KMS-11 (cell line): ENCODE measurements at regions not wholly inside any gene's neighbourhood (a gene's known extent, or its start where the extent isn't known, plus 50 kb on each side); places are given as distances from the start of the nearest gene placed in this dataset.

Source experiments
- H2AFZ ChIP-seq: fragments of 200-600 bp; sonication (generic); 2 replicates; pipeline ENCODE4 v1.6.1; 2016; ENCODE audit warnings: antibody characterized with exemption, mixed run types, low read depth
- H3K27ac ChIP-seq: fragments of 200-600 bp; sonication (generic); 2 replicates; pipeline ENCODE4 v1.6.1; 2016; ENCODE audit warnings: mild to moderate bottlenecking, mixed run types
- H3K27me3 ChIP-seq: fragments of 200-600 bp; sonication (generic); 2 replicates; pipeline ENCODE4 v1.6.1; 2017; ENCODE audit warnings: mild to moderate bottlenecking, low read depth, mixed run types, moderate library complexity; ENCODE audit not compliant: insufficient read depth
- H3K36me3 ChIP-seq: fragments of 200-600 bp; sonication (generic); 2 replicates; pipeline ENCODE4 v1.6.1; 2017; ENCODE audit warnings: mild to moderate bottlenecking, mixed run types; ENCODE audit not compliant: insufficient read depth
- H3K4me1 ChIP-seq: fragments of 200-600 bp; sonication (generic); 2 replicates; pipeline ENCODE4 v1.6.1; 2016; ENCODE audit warnings: mild to moderate bottlenecking, low read depth, mixed run types; ENCODE audit not compliant: poor library complexity, severe bottlenecking
- H3K4me2 ChIP-seq: fragments of 200-600 bp; sonication (generic); 2 replicates; pipeline ENCODE4 v1.7.0; 2016; ENCODE audit warnings: mild to moderate bottlenecking, mixed run types
- H3K4me3 ChIP-seq: fragments of 200-600 bp; sonication (generic); IDR thresholded peaks from 2 replicates; pipeline ENCODE4 v1.6.1; 2017; ENCODE audit warnings: low read depth, low read length, mixed read lengths; ENCODE audit not compliant: insufficient read depth
- H3K79me2 ChIP-seq: fragments of 200-600 bp; sonication (generic); 2 replicates; pipeline ENCODE4 v1.6.1; 2016; ENCODE audit warnings: low read depth, mixed run types; ENCODE audit not compliant: insufficient read depth
- H3K9ac ChIP-seq: fragments of 200-600 bp; sonication (generic); 2 replicates; pipeline ENCODE4 v1.6.1; 2016; ENCODE audit warnings: mild to moderate bottlenecking, mixed run types
- H4K20me1 ChIP-seq: fragments of 200-600 bp; sonication (generic); 2 replicates; pipeline ENCODE4 v1.6.1; 2016; ENCODE audit warnings: mild to moderate bottlenecking, mixed run types; ENCODE audit not compliant: insufficient read depth
- TF ChIP-seq, protein P1 (sequence below): fragments of 200-600 bp; sonication (generic); conservative IDR thresholded peaks from 2 replicates; pipeline ENCODE4 v1.6.1; 2017; ENCODE audit warnings: low read depth, mild to moderate bottlenecking, antibody characterized with exemption, low read length, moderate library complexity, mixed read lengths

DNA sequence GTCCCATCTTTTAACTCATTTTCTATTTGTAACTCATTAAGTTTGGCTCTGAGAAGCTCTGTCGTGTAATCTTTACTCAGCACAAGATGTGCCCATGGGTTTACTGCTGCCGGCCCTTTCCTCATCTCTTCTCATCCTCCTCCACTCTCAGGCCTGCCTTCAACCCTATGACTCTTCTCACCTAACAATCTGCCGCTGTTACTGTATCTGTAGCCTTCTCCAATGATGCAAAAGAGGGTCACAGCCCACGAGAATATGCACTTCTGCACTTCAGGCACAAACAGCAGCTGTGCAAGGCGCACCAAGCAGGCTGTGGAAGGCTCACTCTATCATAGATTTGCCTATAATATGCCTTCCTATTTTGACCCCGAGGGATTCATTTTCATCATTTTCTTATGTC lies 546.5 kb upstream of the GALNTL6 start:
- H2AFZ ChIP-seq = no peak overlapping the region
- no peaks in the 10 kb centered on the region for H3K36me3 ChIP-seq
- H3K79me2 ChIP-seq = no peaks in the 10 kb centered on the region
- H3K9ac ChIP-seq = no peak overlapping the region
- H3K27ac ChIP-seq = no peak overlapping the region
- peaks cover 12% of the 10 kb centered on the region for H3K4me1 ChIP-seq
- TF ChIP-seq, protein P1, sequence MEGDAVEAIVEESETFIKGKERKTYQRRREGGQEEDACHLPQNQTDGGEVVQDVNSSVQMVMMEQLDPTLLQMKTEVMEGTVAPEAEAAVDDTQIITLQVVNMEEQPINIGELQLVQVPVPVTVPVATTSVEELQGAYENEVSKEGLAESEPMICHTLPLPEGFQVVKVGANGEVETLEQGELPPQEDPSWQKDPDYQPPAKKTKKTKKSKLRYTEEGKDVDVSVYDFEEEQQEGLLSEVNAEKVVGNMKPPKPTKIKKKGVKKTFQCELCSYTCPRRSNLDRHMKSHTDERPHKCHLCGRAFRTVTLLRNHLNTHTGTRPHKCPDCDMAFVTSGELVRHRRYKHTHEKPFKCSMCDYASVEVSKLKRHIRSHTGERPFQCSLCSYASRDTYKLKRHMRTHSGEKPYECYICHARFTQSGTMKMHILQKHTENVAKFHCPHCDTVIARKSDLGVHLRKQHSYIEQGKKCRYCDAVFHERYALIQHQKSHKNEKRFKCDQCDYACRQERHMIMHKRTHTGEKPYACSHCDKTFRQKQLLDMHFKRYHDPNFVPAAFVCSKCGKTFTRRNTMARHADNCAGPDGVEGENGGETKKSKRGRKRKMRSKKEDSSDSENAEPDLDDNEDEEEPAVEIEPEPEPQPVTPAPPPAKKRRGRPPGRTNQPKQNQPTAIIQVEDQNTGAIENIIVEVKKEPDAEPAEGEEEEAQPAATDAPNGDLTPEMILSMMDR = no peak
- H3K27me3 ChIP-seq = no peaks in the 10 kb centered on the region
- H4K20me1 ChIP-seq = no peaks in the 10 kb centered on the region
- no peak overlapping the region for H3K4me2 ChIP-seq
- no peak overlapping the region for H3K4me3 ChIP-seq

DNA sequence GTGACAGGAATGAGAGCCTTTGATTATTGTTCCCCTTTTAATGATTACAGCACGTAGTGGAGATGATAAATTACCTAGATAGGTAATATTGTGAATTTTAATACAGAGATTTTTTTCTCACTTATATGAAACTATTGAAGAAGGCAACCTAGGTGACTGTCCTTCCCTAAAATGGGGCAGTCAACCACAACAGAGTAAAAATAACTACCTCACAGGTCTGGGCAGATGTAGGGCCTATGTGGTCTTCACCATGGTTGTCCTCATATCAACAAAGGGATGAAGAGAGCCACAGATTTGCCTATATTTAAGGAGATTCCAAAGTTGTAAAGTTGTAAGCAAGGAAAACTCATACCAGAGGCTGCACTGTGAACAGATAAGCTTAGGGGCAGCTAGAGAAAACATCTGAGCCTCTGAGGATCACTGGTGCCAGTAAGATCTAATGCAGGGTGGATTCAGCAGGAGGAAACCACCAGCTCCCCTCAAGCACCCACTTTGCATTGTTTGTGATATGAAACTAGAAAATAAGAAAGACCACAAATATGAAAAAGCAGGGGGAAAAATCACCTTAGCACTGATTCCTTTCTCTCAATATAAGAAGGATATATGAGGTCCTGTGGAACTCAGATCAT lies 547.9 kb upstream of the GALNTL6 start:
- Histone ChIP-seq H3K9ac (no peak overlapping the region), H2AFZ (no peak overlapping the region), H3K4me3 (no peak overlapping the region), H4K20me1 (no peaks in the 10 kb centered on the region), H3K4me1 (peaks cover 12% of the 10 kb centered on the region), H3K79me2 (no peaks in the 10 kb centered on the region), H3K27me3 (no peaks in the 10 kb centered on the region), H3K4me2 (no peak overlapping the region), H3K27ac (no peak overlapping the region), H3K36me3 (no peaks in the 10 kb centered on the region)
- TF ChIP-seq, protein P1 = no peak

DNA sequence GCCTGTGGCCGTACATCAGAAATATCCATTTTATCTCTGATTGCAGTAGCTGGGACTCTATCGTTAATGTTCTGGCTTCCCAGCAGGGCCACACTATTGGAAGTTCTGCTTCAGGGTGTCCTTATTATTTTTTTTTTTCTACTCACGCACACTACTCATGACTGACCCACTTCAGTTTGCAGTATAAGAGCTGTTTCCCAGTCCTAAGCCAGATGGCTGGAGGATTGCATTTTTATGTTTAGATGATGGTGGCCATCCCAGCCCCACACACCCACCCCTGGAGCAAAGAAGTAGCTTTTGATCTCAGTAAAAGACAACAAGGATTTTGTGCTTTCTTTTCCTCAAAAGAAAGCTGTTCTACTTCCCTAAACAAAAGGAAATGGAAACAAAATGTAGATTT lies 557.0 kb upstream of the GALNTL6 start:
- no peak overlapping the region for H2AFZ ChIP-seq
- H3K4me3 ChIP-seq = no peak overlapping the region
- TF ChIP-seq, protein P1 = no peak

DNA sequence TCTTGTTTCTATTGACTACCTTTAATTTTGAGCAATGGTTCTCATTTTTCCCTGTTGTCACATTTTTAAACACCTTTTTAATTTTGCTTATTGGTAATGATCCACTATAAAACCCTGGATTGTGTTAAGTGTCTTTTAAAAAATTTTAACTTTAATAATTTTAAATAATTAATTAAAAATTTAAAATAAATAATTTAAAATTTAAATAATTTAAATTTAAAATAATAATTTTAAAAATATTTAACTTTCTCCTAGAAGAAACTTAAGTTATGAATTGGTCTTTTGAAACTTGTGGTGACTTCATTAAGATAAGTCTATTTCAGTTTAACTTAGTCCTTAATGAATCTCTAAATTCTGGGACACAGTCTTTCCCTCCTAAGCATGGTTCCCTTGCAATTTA lies 566.3 kb upstream of the GALNTL6 start:
- no peak overlapping the region for H3K27ac ChIP-seq
- H2AFZ ChIP-seq = no peak overlapping the region
- H3K4me2 ChIP-seq = no peak overlapping the region

More for the DNA sequence above, 557.0 kb upstream of the GALNTL6 start:
- no peak overlapping the region for H3K9ac ChIP-seq
- no peaks in the 10 kb centered on the region for H3K4me1 ChIP-seq
- no peak overlapping the region for H3K4me2 ChIP-seq
- H4K20me1 ChIP-seq = no peaks in the 10 kb centered on the region
- no peaks in the 10 kb centered on the region for H3K27me3 ChIP-seq
- no peaks in the 10 kb centered on the region for H3K79me2 ChIP-seq
- no peaks in the 10 kb centered on the region; the same call in 1 of the 2 replicates for H3K36me3 ChIP-seq
- H3K27ac ChIP-seq = no peak overlapping the region

More for the DNA sequence above, 566.3 kb upstream of the GALNTL6 start:
- TF ChIP-seq, protein P1 = no peak
- Histone ChIP-seq H3K79me2 (no peaks in the 10 kb centered on the region), H3K4me1 (no peaks in the 10 kb centered on the region), H3K27me3 (no peaks in the 10 kb centered on the region), H3K4me3 (no peak overlapping the region), H4K20me1 (no peaks in the 10 kb centered on the region), H3K36me3 (no peaks in the 10 kb centered on the region), H3K9ac (no peak overlapping the region)
